Memory B cell (primary cell): ENCODE measurements at regions not wholly inside any gene's neighbourhood (a gene's known extent, or its start where the extent isn't known, plus 50 kb on each side); places are given as distances from the start of the nearest gene placed in this dataset.
"Not testable (repeated sequence)": the region's sequence is repeated elsewhere in the genome, so short reads cannot be mapped to it uniquely, and the experiment has no call there.

Experiments used
- ATAC-seq: fragments of 150-1000 bp; cut with Tn5 transposase; 2 replicates; pipeline ENCODE4 v1.10.0; 2021; ENCODE audit warnings: low read depth, mild to moderate bottlenecking, moderate library complexity
- DNase-seq, 2 donors: peaks; one replicate each; pipeline ENCODE4 v3.0.0; 2022; ENCODE audit warnings: low spot score in 2 of 2
- H3K27ac Mint-ChIP-seq: one replicate; pipeline ENCODE4 v1.8.0; 2022; ENCODE audit warnings: mild to moderate bottlenecking, moderate library complexity, mixed read lengths
- H3K27me3 Mint-ChIP-seq: one replicate; pipeline ENCODE4 v1.8.0; 2022; ENCODE audit warnings: mixed read lengths
- H3K36me3 Mint-ChIP-seq: one replicate; pipeline ENCODE4 v1.8.0; 2022; ENCODE audit warnings: mild to moderate bottlenecking, mixed read lengths
- H3K4me1 Mint-ChIP-seq: one replicate; pipeline ENCODE4 v1.8.0; 2022; ENCODE audit warnings: mixed read lengths
- H3K4me3 Mint-ChIP-seq: one replicate; pipeline ENCODE4 v1.8.0; 2022; ENCODE audit warnings: mild to moderate bottlenecking, moderate library complexity, mixed read lengths
- H3K9me3 Mint-ChIP-seq: one replicate; pipeline ENCODE4 v1.8.0; 2022; ENCODE audit warnings: mixed read lengths

DNA sequence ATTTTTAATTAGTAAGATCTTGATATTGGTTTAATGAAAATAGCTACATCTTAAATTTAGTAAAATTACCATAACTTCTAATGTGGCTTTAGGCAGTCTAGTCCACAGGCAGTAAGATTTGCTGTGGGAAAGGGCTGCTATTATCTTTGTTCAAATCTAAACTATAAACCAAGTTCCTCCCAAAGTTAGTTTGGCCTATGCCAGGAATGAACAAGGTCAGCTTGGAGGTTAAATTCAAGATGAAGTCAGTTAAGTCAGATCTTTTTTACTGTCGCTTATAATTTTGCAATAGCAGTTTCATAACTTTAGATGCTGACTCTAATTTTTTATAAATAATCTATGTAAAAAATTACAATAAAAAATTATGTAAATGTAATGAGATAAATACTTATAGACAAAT is 1016.9 kb upstream of the ALCAM start:
- Mint-ChIP-seq H3K4me1 (no peaks in the 10 kb centered on the region), H3K27me3 (no peaks in the 10 kb centered on the region), H3K36me3 (peaks cover 7% of the 10 kb centered on the region), H3K27ac (no peak overlapping the region), H3K9me3 (no peaks in the 10 kb centered on the region), H3K4me3 (no peak overlapping the region)
- ATAC-seq (no peak), DNase-seq (no peak)

DNA sequence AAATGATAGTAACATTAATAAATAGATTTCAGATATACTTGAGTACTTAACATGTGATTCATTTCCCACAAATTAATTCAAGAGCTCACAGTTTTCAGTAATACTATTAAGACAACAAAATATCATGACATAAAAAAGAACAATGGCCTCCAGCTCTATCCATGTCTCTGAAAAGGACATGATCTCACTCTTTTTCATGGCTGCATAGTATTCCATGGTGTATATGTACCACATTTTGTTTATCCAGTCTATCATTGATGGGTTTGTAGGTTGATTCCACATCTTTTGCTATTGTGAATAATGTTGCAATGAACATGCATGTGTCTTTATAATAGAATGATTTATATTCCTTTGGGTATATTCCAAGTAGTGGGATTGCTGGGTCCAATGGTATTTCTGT is 1012.8 kb upstream of the ALCAM start:
- no peak overlapping the region for H3K27ac Mint-ChIP-seq
- no peaks in the 10 kb centered on the region for H3K27me3 Mint-ChIP-seq
- ATAC-seq (no peak), DNase-seq (no peak)
- H3K36me3 Mint-ChIP-seq = peaks cover 7% of the 10 kb centered on the region
- H3K9me3 Mint-ChIP-seq = no peaks in the 10 kb centered on the region
- no peak overlapping the region for H3K4me3 Mint-ChIP-seq
- H3K4me1 Mint-ChIP-seq = no peaks in the 10 kb centered on the region

- DNase-seq = no peak
- ATAC-seq = no peak
- Mint-ChIP-seq H3K9me3 (no peaks in the 10 kb centered on the region), H3K4me3 (no peak overlapping the region), H3K36me3 (peaks cover 9% of the 10 kb centered on the region), H3K27me3 (no peaks in the 10 kb centered on the region), H3K4me1 (peaks cover 3% of the 10 kb centered on the region), H3K27ac (no peak overlapping the region)
Observed at GRCh38 chr3:104359546-104359945, 1007.2 kb upstream of the ALCAM start.

DNA sequence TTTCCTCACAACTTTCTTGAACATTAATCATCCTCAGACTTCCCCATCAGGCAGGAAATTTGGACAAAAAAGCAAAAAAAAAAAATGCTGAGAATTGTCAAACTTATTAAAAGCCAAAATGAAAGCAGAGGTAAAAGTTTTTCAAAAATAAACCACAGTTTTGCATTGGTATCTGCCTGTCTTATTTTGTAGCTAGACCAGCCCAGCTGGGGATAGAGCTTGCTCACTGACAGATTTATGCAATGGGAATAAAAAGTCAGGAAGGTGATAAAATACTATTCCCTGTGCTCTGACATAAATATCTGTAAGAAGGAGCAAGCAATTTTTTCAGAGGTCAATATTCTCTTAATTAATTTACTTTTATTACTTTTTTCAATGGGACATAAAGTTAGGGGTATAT is 1006.7 kb upstream of the ALCAM start:
- H3K9me3 Mint-ChIP-seq = no peaks in the 10 kb centered on the region
- no peak overlapping the region for H3K27ac Mint-ChIP-seq
- peaks cover 3% of the 10 kb centered on the region for H3K4me1 Mint-ChIP-seq
- H3K4me3 Mint-ChIP-seq = no peak overlapping the region
- DNase-seq (no peak), ATAC-seq (no peak)
- H3K36me3 Mint-ChIP-seq = peaks cover 9% of the 10 kb centered on the region
- no peaks in the 10 kb centered on the region for H3K27me3 Mint-ChIP-seq

- not testable (repeated sequence) for H3K36me3 Mint-ChIP-seq, H3K27ac Mint-ChIP-seq, H3K9me3 Mint-ChIP-seq, H3K4me3 Mint-ChIP-seq, H3K27me3 Mint-ChIP-seq, H3K4me1 Mint-ChIP-seq, ATAC-seq, DNase-seq
Observed at GRCh38 chr3:104361748-104362147, 1005.0 kb upstream of the ALCAM start.

- no peaks in the 10 kb centered on the region for H3K27me3 Mint-ChIP-seq
- ATAC-seq (no peak), DNase-seq (no peak)
- peaks cover 9% of the 10 kb centered on the region for H3K36me3 Mint-ChIP-seq
- no peaks in the 10 kb centered on the region for H3K9me3 Mint-ChIP-seq
- H3K27ac Mint-ChIP-seq = no peak overlapping the region
- peaks cover 3% of the 10 kb centered on the region for H3K4me1 Mint-ChIP-seq
- no peak overlapping the region for H3K4me3 Mint-ChIP-seq
Observed at GRCh38 chr3:104362319-104362718, 1004.4 kb upstream of the ALCAM start.

- Mint-ChIP-seq H3K4me3 (no peak overlapping the region), H3K36me3 (peaks cover 2% of the 10 kb centered on the region), H3K27me3 (no peaks in the 10 kb centered on the region), H3K4me1 (peaks cover 5% of the 10 kb centered on the region), H3K27ac (no peak overlapping the region), H3K9me3 (no peaks in the 10 kb centered on the region)
- DNase-seq (no peak), ATAC-seq (no peak)
Observed at GRCh38 chr3:104367000-104367399, 999.7 kb upstream of the ALCAM start.

DNA sequence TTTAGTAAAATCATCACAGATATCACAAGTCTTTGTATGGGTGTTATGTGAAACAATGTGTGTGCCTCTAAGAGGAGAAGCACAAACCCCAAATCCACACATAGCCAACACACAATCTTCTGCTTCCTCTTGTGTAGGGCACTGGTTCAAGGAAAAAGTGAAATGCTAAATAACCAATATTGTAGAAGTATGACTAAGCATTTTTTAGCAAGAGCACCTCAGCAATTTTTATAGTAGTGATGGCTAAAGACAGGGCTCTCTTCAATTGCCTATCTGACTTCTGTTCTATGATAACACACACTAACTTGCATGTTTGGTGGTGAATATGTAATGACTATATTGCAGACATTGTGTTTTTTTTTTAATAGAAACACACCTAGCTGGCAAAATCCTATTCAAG is 997.9 kb upstream of the ALCAM start:
- Mint-ChIP-seq H3K27me3 (no peaks in the 10 kb centered on the region), H3K36me3 (no peaks in the 10 kb centered on the region), H3K27ac (no peak overlapping the region), H3K4me3 (no peak overlapping the region), H3K4me1 (peaks cover 5% of the 10 kb centered on the region), H3K9me3 (no peaks in the 10 kb centered on the region)
- DNase-seq (no peak), ATAC-seq (no peak)

- Mint-ChIP-seq H3K36me3 (peaks cover 4% of the 10 kb centered on the region), H3K4me1 (peaks cover 12% of the 10 kb centered on the region), H3K4me3 (no peak overlapping the region), H3K27me3 (no peaks in the 10 kb centered on the region), H3K27ac (no peak overlapping the region), H3K9me3 (no peaks in the 10 kb centered on the region)
- no peak for ATAC-seq
- no peak for DNase-seq
Observed at GRCh38 chr3:104385421-104385820, 981.3 kb upstream of the ALCAM start.

DNA sequence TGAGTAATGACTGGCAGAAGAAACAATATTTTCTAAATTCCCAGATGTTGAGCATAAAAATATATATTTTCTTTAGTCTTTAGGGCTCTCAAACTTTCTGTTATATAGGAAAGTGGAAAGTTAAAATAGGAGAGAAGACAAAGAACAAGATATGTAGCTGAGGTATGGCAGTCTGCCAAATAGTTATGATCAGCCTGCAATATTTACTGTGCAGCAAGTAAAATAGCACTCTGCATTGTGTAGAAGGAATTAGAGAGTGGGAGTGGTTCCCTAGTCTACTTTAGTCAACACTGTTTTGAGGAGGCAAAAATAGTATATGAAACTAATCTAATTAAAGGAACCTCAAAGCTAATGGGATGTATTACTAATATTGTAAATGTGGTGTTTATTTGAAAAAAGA is 978.1 kb upstream of the ALCAM start:
- ATAC-seq (no peak), DNase-seq (no peak)
- H3K27ac Mint-ChIP-seq = no peak overlapping the region
- no peaks in the 10 kb centered on the region for H3K27me3 Mint-ChIP-seq
- peaks cover 9% of the 10 kb centered on the region for H3K36me3 Mint-ChIP-seq
- H3K9me3 Mint-ChIP-seq = no peaks in the 10 kb centered on the region
- peaks cover 12% of the 10 kb centered on the region for H3K4me1 Mint-ChIP-seq
- H3K4me3 Mint-ChIP-seq = no peak overlapping the region

GRCh38 chr3:104392327-104392726 is 974.4 kb upstream of the ALCAM start:
- ATAC-seq (no peak), DNase-seq (no peak)
- Mint-ChIP-seq H3K4me3 (no peak overlapping the region), H3K9me3 (no peaks in the 10 kb centered on the region), H3K36me3 (peaks cover 7% of the 10 kb centered on the region), H3K4me1 (peaks cover 5% of the 10 kb centered on the region), H3K27ac (no peak overlapping the region), H3K27me3 (no peaks in the 10 kb centered on the region)

DNA sequence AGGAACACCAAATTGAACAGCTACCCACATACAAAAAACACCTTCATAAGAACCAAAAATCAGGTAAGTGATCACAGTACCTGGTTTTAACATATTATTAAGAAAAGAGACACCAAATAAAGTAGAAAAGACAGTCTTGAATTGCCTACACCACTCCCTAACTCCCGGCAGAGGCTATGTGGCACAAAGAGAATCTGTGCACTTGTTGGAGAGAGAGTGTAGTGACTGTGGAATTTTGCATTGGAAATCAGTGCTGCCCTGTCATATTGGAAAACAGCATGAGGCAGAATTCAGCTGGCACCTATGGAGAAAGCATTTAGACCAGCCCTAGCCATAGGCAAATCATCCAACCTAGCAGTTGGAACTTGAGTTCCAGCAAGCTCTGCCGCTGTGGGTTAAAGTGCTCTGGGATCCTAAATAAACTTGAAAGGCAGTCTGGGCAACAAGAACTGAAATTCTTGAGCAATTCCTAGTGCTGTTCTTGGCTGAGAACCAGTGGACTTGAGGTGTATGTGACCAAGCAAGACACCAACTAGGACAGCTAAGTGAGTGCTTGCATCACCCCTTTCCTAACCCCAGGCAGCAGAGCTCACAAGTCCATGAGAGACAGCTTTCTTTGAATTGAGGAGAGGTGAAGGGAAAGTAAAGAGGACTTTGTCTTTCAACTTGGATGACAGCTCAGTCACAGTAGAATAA is 969.6 kb upstream of the ALCAM start:
- H3K36me3 Mint-ChIP-seq = peaks cover 19% of the 10 kb centered on the region

GRCh38 chr3:104397713-104398112 is 969.0 kb upstream of the ALCAM start:
- Mint-ChIP-seq H3K27me3 (no peaks in the 10 kb centered on the region), H3K27ac (no peak overlapping the region), H3K9me3 (peaks cover 2% of the 10 kb centered on the region), H3K36me3 (peaks cover 18% of the 10 kb centered on the region), H3K4me3 (no peak overlapping the region), H3K4me1 (no peaks in the 10 kb centered on the region)
- no peak for DNase-seq
- no peak for ATAC-seq

More for the DNA sequence above, 969.6 kb upstream of the ALCAM start:
- H3K9me3 Mint-ChIP-seq = peaks cover 2% of the 10 kb centered on the region
- no peaks in the 10 kb centered on the region for H3K4me1 Mint-ChIP-seq
- no peak for ATAC-seq
- DNase-seq = no peak
- no peak overlapping the region for H3K4me3 Mint-ChIP-seq
- no peaks in the 10 kb centered on the region for H3K27me3 Mint-ChIP-seq
- no peak overlapping the region for H3K27ac Mint-ChIP-seq

DNA sequence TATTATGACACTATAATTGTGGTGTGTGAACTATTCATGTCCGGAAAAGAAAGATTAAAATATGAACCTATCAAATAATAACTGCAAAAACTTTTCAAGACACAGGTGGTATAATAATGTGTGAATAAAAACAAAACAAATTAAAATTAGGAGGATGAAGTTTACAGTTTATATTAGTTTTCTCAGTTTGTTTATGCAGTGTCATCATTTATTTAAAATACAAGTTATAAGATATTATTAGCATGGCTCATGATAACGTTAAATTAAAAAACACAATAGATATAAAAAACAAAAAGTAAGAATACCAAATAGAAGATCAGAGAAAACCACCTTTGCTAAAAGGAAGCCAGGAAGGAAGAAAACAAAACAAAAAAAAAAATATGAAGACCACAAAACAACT is 963.8 kb upstream of the ALCAM start:
- ATAC-seq = no peak
- Mint-ChIP-seq H3K27ac (no peak overlapping the region), H3K36me3 (peaks cover 18% of the 10 kb centered on the region), H3K9me3 (peaks cover 2% of the 10 kb centered on the region), H3K4me1 (no peaks in the 10 kb centered on the region), H3K27me3 (no peaks in the 10 kb centered on the region), H3K4me3 (no peak overlapping the region)
- DNase-seq = no peak

DNA sequence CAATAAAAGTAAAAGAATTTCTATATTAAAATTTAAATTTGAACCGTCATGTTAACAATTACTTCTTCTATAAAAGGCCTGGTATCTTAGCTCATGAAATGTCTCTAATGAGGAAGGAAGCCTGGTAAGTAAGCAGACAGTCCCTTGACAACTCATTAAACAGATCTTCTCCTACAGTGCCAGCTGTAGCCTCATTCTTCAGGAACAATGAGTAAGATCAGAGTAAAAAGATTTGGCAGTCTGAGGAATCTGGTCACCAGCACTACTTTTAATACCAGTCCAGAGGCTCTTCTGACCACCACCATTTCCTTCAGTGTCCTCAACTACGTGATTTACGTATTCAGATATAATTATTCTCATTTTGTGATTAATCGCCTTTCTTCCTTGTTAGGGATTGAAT is 955.0 kb upstream of the ALCAM start:
- Mint-ChIP-seq H3K36me3 (peaks cover 6% of the 10 kb centered on the region), H3K4me3 (no peak overlapping the region), H3K4me1 (no peaks in the 10 kb centered on the region), H3K9me3 (no peaks in the 10 kb centered on the region), H3K27me3 (no peaks in the 10 kb centered on the region), H3K27ac (no peak overlapping the region)
- ATAC-seq (no peak), DNase-seq (no peak)
